ENCODE measurements at regions not wholly inside any gene's neighbourhood (a gene's known extent, or its start where the extent isn't known, plus 50 kb on each side); places are given as distances from the start of the nearest gene placed in this dataset.

GRCh38 chr11:15446315-15446714 is 331.6 kb downstream of the INSC start:
- TF ChIP-seq, protein P1, sequence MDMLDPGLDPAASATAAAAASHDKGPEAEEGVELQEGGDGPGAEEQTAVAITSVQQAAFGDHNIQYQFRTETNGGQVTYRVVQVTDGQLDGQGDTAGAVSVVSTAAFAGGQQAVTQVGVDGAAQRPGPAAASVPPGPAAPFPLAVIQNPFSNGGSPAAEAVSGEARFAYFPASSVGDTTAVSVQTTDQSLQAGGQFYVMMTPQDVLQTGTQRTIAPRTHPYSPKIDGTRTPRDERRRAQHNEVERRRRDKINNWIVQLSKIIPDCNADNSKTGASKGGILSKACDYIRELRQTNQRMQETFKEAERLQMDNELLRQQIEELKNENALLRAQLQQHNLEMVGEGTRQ (CRISPR knock-in tag; IDR thresholded peaks at IDR 0.05) = peak; percentile 63
- TF ChIP-seq ELK1 (CRISPR knock-in tag; IDR thresholded peaks at IDR 0.05) = no peak
- TF ChIP-seq KDM4B (IDR thresholded peaks at IDR 0.05; ENCODE audit: borderline replicate concordance in 2 of 2, low read depth in 1 of 2) = no peak
- TF ChIP-seq, protein P2, sequence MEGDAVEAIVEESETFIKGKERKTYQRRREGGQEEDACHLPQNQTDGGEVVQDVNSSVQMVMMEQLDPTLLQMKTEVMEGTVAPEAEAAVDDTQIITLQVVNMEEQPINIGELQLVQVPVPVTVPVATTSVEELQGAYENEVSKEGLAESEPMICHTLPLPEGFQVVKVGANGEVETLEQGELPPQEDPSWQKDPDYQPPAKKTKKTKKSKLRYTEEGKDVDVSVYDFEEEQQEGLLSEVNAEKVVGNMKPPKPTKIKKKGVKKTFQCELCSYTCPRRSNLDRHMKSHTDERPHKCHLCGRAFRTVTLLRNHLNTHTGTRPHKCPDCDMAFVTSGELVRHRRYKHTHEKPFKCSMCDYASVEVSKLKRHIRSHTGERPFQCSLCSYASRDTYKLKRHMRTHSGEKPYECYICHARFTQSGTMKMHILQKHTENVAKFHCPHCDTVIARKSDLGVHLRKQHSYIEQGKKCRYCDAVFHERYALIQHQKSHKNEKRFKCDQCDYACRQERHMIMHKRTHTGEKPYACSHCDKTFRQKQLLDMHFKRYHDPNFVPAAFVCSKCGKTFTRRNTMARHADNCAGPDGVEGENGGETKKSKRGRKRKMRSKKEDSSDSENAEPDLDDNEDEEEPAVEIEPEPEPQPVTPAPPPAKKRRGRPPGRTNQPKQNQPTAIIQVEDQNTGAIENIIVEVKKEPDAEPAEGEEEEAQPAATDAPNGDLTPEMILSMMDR (IDR thresholded peaks at IDR 0.05 in 2 of 3, conservative IDR thresholded peaks at IDR 0.05 in 1 of 3; ENCODE audit: insufficient read depth in 2 of 3, low read depth in 1 of 3, low read length in 3 of 3) = no peak
- no peak for TF ChIP-seq POLR2A (conservative IDR thresholded peaks at IDR 0.05)
- TF ChIP-seq CREB1 (IDR thresholded peaks at IDR 0.05) = no peak
- TF ChIP-seq CREB1 (CRISPR knock-in tag; IDR thresholded peaks at IDR 0.05) = no peak
- TF ChIP-seq BHLHE40 (IDR thresholded peaks at IDR 0.05; ENCODE audit: low read length) = no peak
- no peak for TF ChIP-seq TCF7L2 (IDR thresholded peaks at IDR 0.05; ENCODE audit: low read depth, low read length)
- no peak for TF ChIP-seq YY1 (IDR thresholded peaks at IDR 0.05; ENCODE audit: borderline replicate concordance in 1 of 3, control insufficient read depth in 1 of 3, extremely low read depth in 1 of 3, insufficient read depth in 3 of 3, insufficient read length in 1 of 3, insufficient replicate concordance in 2 of 3, low read depth in 1 of 3, low read length in 2 of 3)
